Karpas-422 (cell line): ENCODE measurements at regions not wholly inside any gene's neighbourhood (a gene's known extent, or its start where the extent isn't known, plus 50 kb on each side); places are given as distances from the start of the nearest gene placed in this dataset.
"Not testable (repeated sequence)": the region's sequence is repeated elsewhere in the genome, so short reads cannot be mapped to it uniquely, and the experiment has no call there.

ENCODE experiments used
- DNase-seq: peaks from one replicate; pipeline ENCODE4 v3.0.0-alpha.2; 2015
- H2AFZ ChIP-seq: fragments of 200-600 bp; sonication (generic); 2 replicates; pipeline ENCODE4 v1.6.1; 2014; ENCODE audit warnings: antibody characterized with exemption, low read length, mixed read lengths
- H3K27ac ChIP-seq: fragments of 200-600 bp; sonication (generic); 2 replicates; pipeline ENCODE4 v1.5.1; 2014; ENCODE audit warnings: mild to moderate bottlenecking, low read length, moderate library complexity
- H3K27me3 ChIP-seq: fragments of 200-600 bp; sonication (generic); 2 replicates; pipeline ENCODE4 v1.6.1; 2014; ENCODE audit warnings: low read length, mixed read lengths
- H3K36me3 ChIP-seq: fragments of 200-600 bp; sonication (generic); 2 replicates; pipeline ENCODE4 v1.6.1; 2014; ENCODE audit warnings: low read length, mixed read lengths; ENCODE audit not compliant: insufficient read depth
- H3K4me1 ChIP-seq: fragments of 200-600 bp; sonication (generic); 2 replicates; pipeline ENCODE4 v1.6.1; 2014; ENCODE audit warnings: mild to moderate bottlenecking, low read length, mixed read lengths
- H3K4me2 ChIP-seq: fragments of 200-600 bp; sonication (generic); 2 replicates; pipeline ENCODE4 v1.6.1; 2014; ENCODE audit warnings: low read length, low read depth, mild to moderate bottlenecking; ENCODE audit not compliant: poor library complexity, severe bottlenecking
- H3K4me3 ChIP-seq: fragments of 200-600 bp; sonication (generic); 2 replicates; pipeline ENCODE4 v1.5.1; 2014; ENCODE audit warnings: mild to moderate bottlenecking, antibody characterized with exemption, low read length, mixed read lengths
- H3K79me2 ChIP-seq: fragments of 200-600 bp; sonication (generic); 2 replicates; pipeline ENCODE4 v1.6.1; 2014; ENCODE audit warnings: mild to moderate bottlenecking, low read length, mixed read lengths
- H3K9ac ChIP-seq: fragments of 200-600 bp; sonication (generic); 2 replicates; pipeline ENCODE4 v1.6.0; 2014; ENCODE audit warnings: low read length
- H3K9me2 ChIP-seq: fragments of 200-600 bp; sonication (generic), shearing (Covaris generic); replicated peaks from 2 replicates; pipeline ENCODE4 v1.6.0; 2014; ENCODE audit warnings: mild to moderate bottlenecking, low read length, moderate library complexity; ENCODE audit not compliant: insufficient read depth
- H3K9me3 ChIP-seq: fragments of 300-700, 200-600 bp; sonication (generic); 2 replicates; pipeline ENCODE4 v1.6.1; 2014; ENCODE audit warnings: low read length, mixed read lengths
- H4K20me1 ChIP-seq: fragments of 200-600 bp; sonication (generic); 2 replicates; pipeline ENCODE4 v1.6.1; 2014; ENCODE audit warnings: mild to moderate bottlenecking, antibody characterized with exemption, low read length, low read depth; ENCODE audit not compliant: insufficient read depth

GRCh38 chr22:11305179-11305578 lies 4222.8 kb upstream of the OR11H1 start:
- peak; percentile 23 for DNase-seq
- not testable (repeated sequence) for H4K20me1 ChIP-seq, H3K4me1 ChIP-seq, H3K27me3 ChIP-seq, H3K4me3 ChIP-seq, H3K27ac ChIP-seq, H3K36me3 ChIP-seq, H3K4me2 ChIP-seq, H3K9me2 ChIP-seq, H3K9ac ChIP-seq, H3K79me2 ChIP-seq, H2AFZ ChIP-seq
- H3K9me3 ChIP-seq = peaks cover 41% of the 10 kb centered on the region

- not testable (repeated sequence) for H3K4me2 ChIP-seq, H2AFZ ChIP-seq, H4K20me1 ChIP-seq, H3K4me1 ChIP-seq, H3K9me2 ChIP-seq, H3K27me3 ChIP-seq, H3K79me2 ChIP-seq, H3K27ac ChIP-seq, H3K4me3 ChIP-seq, H3K9ac ChIP-seq, H3K36me3 ChIP-seq
- DNase-seq = peak; percentile 33
- H3K9me3 ChIP-seq = peaks cover 40% of the 10 kb centered on the region
Observed at GRCh38 chr22:11306933-11307518, 4221.0 kb upstream of the OR11H1 start.

- Histone ChIP-seq H4K20me1 (no peaks in the 10 kb centered on the region), H3K9ac (no peak overlapping the region), H3K4me3 (0 out of 2 replicates have a peak overlapping the region, but pooled peaks have one; percentile 3), H3K27me3 (no peaks in the 10 kb centered on the region), H3K4me2 (no peak overlapping the region), H3K36me3 (no peaks in the 10 kb centered on the region), H3K9me2 (no peaks in the 10 kb centered on the region), H3K9me3 (peaks cover 41% of the 10 kb centered on the region), H2AFZ (no peak overlapping the region), H3K79me2 (no peaks in the 10 kb centered on the region), H3K27ac (no peak overlapping the region), H3K4me1 (no peaks in the 10 kb centered on the region)
- peak; percentile 36 for DNase-seq
Observed at GRCh38 chr22:11307998-11308397, 4220.0 kb upstream of the OR11H1 start.

GRCh38 chr22:11309777-11310176 lies 4218.2 kb upstream of the OR11H1 start:
- not testable (repeated sequence) for H3K4me1 ChIP-seq, H3K27ac ChIP-seq, H3K27me3 ChIP-seq, H4K20me1 ChIP-seq, H3K36me3 ChIP-seq, H3K9me2 ChIP-seq, H3K9ac ChIP-seq, DNase-seq, H3K79me2 ChIP-seq, H2AFZ ChIP-seq, H3K4me2 ChIP-seq
- Histone ChIP-seq H3K4me3 (0 out of 2 replicates have a peak overlapping the region, but pooled peaks have one; percentile 11), H3K9me3 (peaks cover 48% of the 10 kb centered on the region)

- H3K36me3 ChIP-seq, H3K9ac ChIP-seq, H3K4me1 ChIP-seq, H3K9me2 ChIP-seq, H3K4me2 ChIP-seq, H3K27me3 ChIP-seq, DNase-seq, H3K79me2 ChIP-seq, H3K4me3 ChIP-seq, H2AFZ ChIP-seq, H4K20me1 ChIP-seq, H3K27ac ChIP-seq: not testable (repeated sequence)
- peaks cover 52% of the 10 kb centered on the region for H3K9me3 ChIP-seq
Observed at GRCh38 chr22:11310647-11311046, 4217.3 kb upstream of the OR11H1 start.

GRCh38 chr22:11312640-11313039 lies 4215.4 kb upstream of the OR11H1 start:
- H3K27ac ChIP-seq, DNase-seq, H3K27me3 ChIP-seq, H3K9me2 ChIP-seq, H2AFZ ChIP-seq, H3K4me1 ChIP-seq, H3K4me3 ChIP-seq, H3K9ac ChIP-seq, H4K20me1 ChIP-seq, H3K36me3 ChIP-seq, H3K79me2 ChIP-seq, H3K4me2 ChIP-seq: not testable (repeated sequence)
- peaks cover 41% of the 10 kb centered on the region for H3K9me3 ChIP-seq

GRCh38 chr22:11313040-11313759 lies 4214.8 kb upstream of the OR11H1 start:
- peaks cover 35% of the 10 kb centered on the region for H3K9me3 ChIP-seq
- H3K9ac ChIP-seq, H3K4me1 ChIP-seq, H3K4me3 ChIP-seq, H4K20me1 ChIP-seq, H3K36me3 ChIP-seq, H3K4me2 ChIP-seq, DNase-seq, H3K79me2 ChIP-seq, H3K9me2 ChIP-seq, H3K27ac ChIP-seq, H2AFZ ChIP-seq, H3K27me3 ChIP-seq: not testable (repeated sequence)

- H2AFZ ChIP-seq, H3K27ac ChIP-seq, H3K36me3 ChIP-seq, H3K9ac ChIP-seq, H4K20me1 ChIP-seq, H3K27me3 ChIP-seq, H3K79me2 ChIP-seq, DNase-seq, H3K4me3 ChIP-seq, H3K4me1 ChIP-seq, H3K9me2 ChIP-seq, H3K4me2 ChIP-seq: not testable (repeated sequence)
- H3K9me3 ChIP-seq = peaks cover 11% of the 10 kb centered on the region
Observed at GRCh38 chr22:11318633-11319032, 4209.4 kb upstream of the OR11H1 start.
